ENCODE measurements at regions not wholly inside any gene's neighbourhood (a gene's known extent, or its start where the extent isn't known, plus 50 kb on each side); places are given as distances from the start of the nearest gene placed in this dataset.

DNA sequence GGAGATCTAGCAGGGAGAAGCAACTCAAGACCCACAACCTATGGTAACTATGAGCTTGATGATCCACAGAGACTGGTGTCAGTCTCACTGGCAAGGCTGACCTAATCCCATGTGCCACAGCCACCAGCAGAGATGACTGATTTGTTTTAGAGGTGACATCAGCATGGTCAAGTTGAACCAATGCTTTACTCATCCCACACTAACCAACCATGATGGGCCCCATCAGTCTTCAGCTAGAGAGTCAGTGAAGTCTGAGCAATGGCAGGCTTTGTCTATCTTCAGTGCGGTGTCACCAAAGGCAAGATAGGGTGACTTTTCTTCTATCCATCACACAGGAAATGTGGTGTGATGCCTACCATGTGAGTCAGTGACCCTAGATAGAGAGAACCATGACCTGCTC, 1470.7 kb downstream of the NCAM2 start:
- 95 to 100% methylated on average over 1 of the region's 1 CpG for WGBS, 2 experiments
- H3K27me3 ChIP-seq (ENCODE audit: control insufficient read depth, insufficient read depth, low read length, poor library complexity, severe bottlenecking): no peaks in the 10 kb centered on the region
- no peaks in the 10 kb centered on the region for H3K9me3 ChIP-seq (ENCODE audit: control insufficient read depth, low read length)
- H3K36me3 ChIP-seq (ENCODE audit: control insufficient read depth, insufficient read depth, low read length): no peaks in the 10 kb centered on the region
- no peaks in the 10 kb centered on the region for H3K4me1 ChIP-seq (ENCODE audit: control insufficient read depth, insufficient read depth, low read length)
- H3K4me3 ChIP-seq (ENCODE audit: insufficient read depth, low read depth, low read length): no peak overlapping the region
- no peak overlapping the region for H3K27ac ChIP-seq (ENCODE audit: insufficient read depth, low read depth, low read length, poor library complexity, severe bottlenecking)

DNA sequence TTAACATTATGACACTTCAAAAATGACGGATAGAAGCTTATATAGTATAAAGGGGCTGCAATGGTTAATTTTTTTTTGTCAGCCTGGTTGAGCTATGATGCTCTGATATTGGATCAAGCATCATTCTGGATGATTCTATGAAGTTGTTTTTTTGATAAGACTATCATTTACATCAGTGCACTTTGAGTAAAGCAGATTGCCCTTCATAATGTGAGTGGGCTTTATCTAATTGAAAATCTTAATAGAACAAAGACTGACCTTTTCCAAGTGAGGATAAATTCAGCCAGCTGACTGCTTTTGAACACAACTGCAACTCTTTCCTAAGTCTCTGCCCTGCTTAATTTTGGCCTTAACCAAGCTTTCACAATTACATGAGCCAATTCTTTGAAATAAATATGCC, 1476.2 kb downstream of the NCAM2 start:
- H3K27me3 ChIP-seq (ENCODE audit: control insufficient read depth, insufficient read depth, low read length, poor library complexity, severe bottlenecking): no peaks in the 10 kb centered on the region
- H3K9me3 ChIP-seq (ENCODE audit: control insufficient read depth, low read length): no peaks in the 10 kb centered on the region
- H3K4me1 ChIP-seq (ENCODE audit: control insufficient read depth, insufficient read depth, low read length): no peaks in the 10 kb centered on the region
- H3K36me3 ChIP-seq (ENCODE audit: control insufficient read depth, insufficient read depth, low read length): no peaks in the 10 kb centered on the region
- H3K27ac ChIP-seq (ENCODE audit: insufficient read depth, low read depth, low read length, poor library complexity, severe bottlenecking): no peak overlapping the region
- H3K4me3 ChIP-seq (ENCODE audit: insufficient read depth, low read depth, low read length): no peak overlapping the region
- 90 to 96% methylated on average over 1 of the region's 1 CpG for WGBS, 2 experiments

DNA sequence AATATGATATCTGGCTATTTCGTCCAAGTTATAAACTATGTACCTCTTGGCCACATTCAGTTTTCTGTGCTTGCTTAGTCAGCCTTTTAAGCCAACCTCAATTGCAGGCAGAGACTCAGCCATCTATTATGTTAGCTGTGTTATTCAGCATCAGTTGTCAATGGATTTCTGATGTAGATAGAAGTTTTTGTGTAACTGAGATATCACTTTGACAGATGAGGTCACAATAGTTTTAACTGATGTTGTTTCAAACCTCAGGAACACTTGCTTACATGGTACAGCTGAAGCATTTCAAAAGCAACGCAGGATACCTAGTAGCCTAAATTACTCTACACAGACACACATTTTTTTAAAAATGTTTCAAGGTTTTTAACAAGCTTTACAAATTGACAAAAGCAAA, 1478.0 kb downstream of the NCAM2 start:
- Histone ChIP-seq H3K9me3 (ENCODE audit: control insufficient read depth, low read length) (no peaks in the 10 kb centered on the region), H3K4me3 (ENCODE audit: insufficient read depth, low read depth, low read length) (no peak overlapping the region), H3K27me3 (ENCODE audit: control insufficient read depth, insufficient read depth, low read length, poor library complexity, severe bottlenecking) (no peaks in the 10 kb centered on the region), H3K36me3 (ENCODE audit: control insufficient read depth, insufficient read depth, low read length) (no peaks in the 10 kb centered on the region), H3K27ac (ENCODE audit: insufficient read depth, low read depth, low read length, poor library complexity, severe bottlenecking) (no peak overlapping the region), H3K4me1 (ENCODE audit: control insufficient read depth, insufficient read depth, low read length) (no peaks in the 10 kb centered on the region)
- 89 to 97% methylated on average over 2 of the region's 2 CpGs for WGBS, 2 experiments

DNA sequence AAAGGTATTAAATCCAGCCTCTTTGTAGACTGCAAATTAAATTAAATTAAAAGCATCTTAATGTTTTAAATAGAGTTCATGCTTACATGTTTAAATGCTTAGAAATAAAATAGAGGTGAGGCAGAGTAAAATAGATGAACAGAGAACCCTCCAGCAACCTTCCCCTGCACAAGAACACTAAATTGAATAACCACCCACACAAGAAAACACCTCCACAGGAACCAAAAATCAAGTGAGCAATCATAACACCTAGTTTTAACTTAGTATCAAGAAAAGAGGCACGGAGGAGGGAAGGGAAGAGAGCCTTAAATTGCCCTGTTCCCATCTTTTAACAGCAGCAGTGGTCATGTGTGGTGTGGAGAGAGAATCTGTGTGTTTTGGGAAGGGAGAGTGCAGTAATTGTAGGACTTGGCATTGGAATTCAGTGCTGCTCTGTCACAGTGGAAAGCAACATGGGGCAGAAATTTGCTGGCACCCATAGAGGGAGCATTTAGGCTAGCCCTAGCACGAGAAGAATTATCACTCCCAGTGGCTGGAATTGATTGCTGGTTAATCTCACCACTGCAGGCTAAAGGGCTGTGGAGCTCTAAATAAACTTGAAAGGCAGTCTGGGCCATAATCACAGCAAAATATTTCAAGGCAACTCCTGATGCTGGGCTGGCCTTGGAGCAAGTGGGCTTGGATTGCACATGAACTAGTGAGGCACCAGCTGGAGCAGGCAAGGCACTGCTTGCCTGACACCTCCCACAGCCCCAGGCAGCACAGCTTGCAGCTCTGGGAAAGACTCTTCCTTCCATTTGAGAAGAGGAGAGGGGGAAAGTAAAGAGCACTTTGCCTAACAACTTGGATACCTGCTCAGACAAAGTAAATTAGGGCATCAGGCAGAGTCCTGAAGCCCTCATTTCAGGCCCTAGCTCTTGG, 1478.8 kb downstream of the NCAM2 start:
- Histone ChIP-seq H3K4me3 (ENCODE audit: insufficient read depth, low read depth, low read length) (no peak overlapping the region), H3K4me1 (ENCODE audit: control insufficient read depth, insufficient read depth, low read length) (no peaks in the 10 kb centered on the region), H3K27me3 (ENCODE audit: control insufficient read depth, insufficient read depth, low read length, poor library complexity, severe bottlenecking) (no peaks in the 10 kb centered on the region), H3K9me3 (ENCODE audit: control insufficient read depth, low read length) (no peaks in the 10 kb centered on the region), H3K27ac (ENCODE audit: insufficient read depth, low read depth, low read length, poor library complexity, severe bottlenecking) (no peak overlapping the region), H3K36me3 (ENCODE audit: control insufficient read depth, insufficient read depth, low read length) (no peaks in the 10 kb centered on the region)
- WGBS, 2 experiments: 76 to 82% methylated on average over 2 of the region's 2 CpGs

DNA sequence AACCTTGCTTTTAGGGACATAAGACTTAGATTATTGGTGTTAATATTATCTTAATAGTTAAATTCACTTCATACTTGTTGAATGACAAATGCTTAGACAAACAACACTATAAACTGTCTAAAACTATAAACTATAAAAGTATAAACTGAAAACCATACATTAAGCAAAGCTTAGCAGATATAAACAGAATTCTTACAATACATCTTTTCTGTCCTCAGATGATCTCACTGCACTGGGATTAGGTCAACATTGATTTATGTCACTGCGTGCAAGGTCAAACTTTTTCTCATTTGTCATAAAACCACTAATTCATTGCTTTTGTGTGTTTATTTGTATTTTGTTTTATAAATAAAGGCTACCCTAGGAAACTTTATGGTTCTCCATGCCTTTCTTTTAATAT, 1491.8 kb downstream of the NCAM2 start:
- no peak overlapping the region for H3K4me3 ChIP-seq (ENCODE audit: insufficient read depth, low read depth, low read length)
- WGBS, 2 experiments: 93% methylated on average over 1 of the region's 1 CpG; no CpG with 5 or more reads in 1 of the 2 experiments
- H3K27ac ChIP-seq (ENCODE audit: insufficient read depth, low read depth, low read length, poor library complexity, severe bottlenecking): no peak overlapping the region
- no peaks in the 10 kb centered on the region for H3K27me3 ChIP-seq (ENCODE audit: control insufficient read depth, insufficient read depth, low read length, poor library complexity, severe bottlenecking)
- no peaks in the 10 kb centered on the region for H3K4me1 ChIP-seq (ENCODE audit: control insufficient read depth, insufficient read depth, low read length)
- no peaks in the 10 kb centered on the region for H3K36me3 ChIP-seq (ENCODE audit: control insufficient read depth, insufficient read depth, low read length)
- no peaks in the 10 kb centered on the region for H3K9me3 ChIP-seq (ENCODE audit: control insufficient read depth, low read length)

GRCh38 chr21:22516230-22516629, 1518.0 kb downstream of the NCAM2 start:
- Histone ChIP-seq H3K36me3 (ENCODE audit: control insufficient read depth, insufficient read depth, low read length) (no peaks in the 10 kb centered on the region), H3K27me3 (ENCODE audit: control insufficient read depth, insufficient read depth, low read length, poor library complexity, severe bottlenecking) (no peaks in the 10 kb centered on the region), H3K27ac (ENCODE audit: insufficient read depth, low read depth, low read length, poor library complexity, severe bottlenecking) (no peak overlapping the region), H3K4me3 (ENCODE audit: insufficient read depth, low read depth, low read length) (no peak overlapping the region), H3K9me3 (ENCODE audit: control insufficient read depth, low read length) (no peaks in the 10 kb centered on the region), H3K4me1 (ENCODE audit: control insufficient read depth, insufficient read depth, low read length) (no peaks in the 10 kb centered on the region)
- 87 to 93% methylated on average over 3 of the region's 3 CpGs for WGBS, 2 experiments

- no peaks in the 10 kb centered on the region for H3K4me1 ChIP-seq (ENCODE audit: control insufficient read depth, insufficient read depth, low read length)
- H3K4me3 ChIP-seq (ENCODE audit: insufficient read depth, low read depth, low read length): no peak overlapping the region
- no peak overlapping the region for H3K27ac ChIP-seq (ENCODE audit: insufficient read depth, low read depth, low read length, poor library complexity, severe bottlenecking)
- H3K36me3 ChIP-seq (ENCODE audit: control insufficient read depth, insufficient read depth, low read length): no peaks in the 10 kb centered on the region
- WGBS, 2 experiments: 93 to 96% methylated on average over 1 of the region's 1 CpG
- no peaks in the 10 kb centered on the region for H3K27me3 ChIP-seq (ENCODE audit: control insufficient read depth, insufficient read depth, low read length, poor library complexity, severe bottlenecking)
- peaks cover 2% of the 10 kb centered on the region for H3K9me3 ChIP-seq (ENCODE audit: control insufficient read depth, low read length)
Observed at GRCh38 chr21:22535630-22536029, 1537.4 kb downstream of the NCAM2 start.

- H3K4me1 ChIP-seq (ENCODE audit: control insufficient read depth, insufficient read depth, low read length): no peaks in the 10 kb centered on the region
- peaks cover 2% of the 10 kb centered on the region for H3K9me3 ChIP-seq (ENCODE audit: control insufficient read depth, low read length)
- no peaks in the 10 kb centered on the region for H3K27me3 ChIP-seq (ENCODE audit: control insufficient read depth, insufficient read depth, low read length, poor library complexity, severe bottlenecking)
- no peaks in the 10 kb centered on the region for H3K36me3 ChIP-seq (ENCODE audit: control insufficient read depth, insufficient read depth, low read length)
- H3K27ac ChIP-seq (ENCODE audit: insufficient read depth, low read depth, low read length, poor library complexity, severe bottlenecking): no peak overlapping the region
- H3K4me3 ChIP-seq (ENCODE audit: insufficient read depth, low read depth, low read length): no peak overlapping the region
Observed at GRCh38 chr21:22536509-22536908, 1538.3 kb downstream of the NCAM2 start.

DNA sequence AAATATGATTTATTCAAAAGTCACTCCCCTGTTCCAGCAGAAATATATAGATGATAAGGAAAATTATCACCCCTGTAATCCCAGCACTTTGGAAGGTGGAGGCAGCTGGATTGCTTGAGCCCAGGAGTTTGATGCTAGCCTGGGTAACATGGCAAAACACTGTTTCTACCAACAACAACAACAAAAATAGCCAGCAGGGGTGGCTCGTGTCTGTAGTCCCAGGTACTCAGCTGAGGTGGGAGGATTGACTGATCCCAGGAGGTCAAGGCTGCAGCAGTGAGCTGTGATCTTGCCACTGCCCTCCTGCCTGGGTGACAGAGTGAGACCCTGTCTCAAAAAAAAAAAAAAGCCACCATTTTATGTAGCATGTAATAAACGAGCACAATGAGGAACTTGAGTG, 1546.5 kb downstream of the NCAM2 start:
- Histone ChIP-seq H3K4me1 (ENCODE audit: control insufficient read depth, insufficient read depth, low read length) (no peaks in the 10 kb centered on the region), H3K27ac (ENCODE audit: insufficient read depth, low read depth, low read length, poor library complexity, severe bottlenecking) (no peak overlapping the region), H3K27me3 (ENCODE audit: control insufficient read depth, insufficient read depth, low read length, poor library complexity, severe bottlenecking) (no peaks in the 10 kb centered on the region), H3K36me3 (ENCODE audit: control insufficient read depth, insufficient read depth, low read length) (no peaks in the 10 kb centered on the region), H3K4me3 (ENCODE audit: insufficient read depth, low read depth, low read length) (no peak overlapping the region), H3K9me3 (ENCODE audit: control insufficient read depth, low read length) (peaks cover under 1% of the 10 kb centered on the region)
- WGBS, 2 experiments: 68 to 70% methylated on average over 1 of the region's 2 CpGs

GRCh38 chr21:22552390-22552789, 1554.2 kb downstream of the NCAM2 start:
- H3K36me3 ChIP-seq (ENCODE audit: control insufficient read depth, insufficient read depth, low read length): no peaks in the 10 kb centered on the region
- H3K27ac ChIP-seq (ENCODE audit: insufficient read depth, low read depth, low read length, poor library complexity, severe bottlenecking): no peak overlapping the region
- H3K27me3 ChIP-seq (ENCODE audit: control insufficient read depth, insufficient read depth, low read length, poor library complexity, severe bottlenecking): no peaks in the 10 kb centered on the region
- H3K4me3 ChIP-seq (ENCODE audit: insufficient read depth, low read depth, low read length): no peak overlapping the region
- H3K4me1 ChIP-seq (ENCODE audit: control insufficient read depth, insufficient read depth, low read length): no peaks in the 10 kb centered on the region
- no peaks in the 10 kb centered on the region for H3K9me3 ChIP-seq (ENCODE audit: control insufficient read depth, low read length)

All from ectodermal cell (in vitro differentiated cells).